Loucy (cell line): ENCODE measurements at regions not wholly inside any gene's neighbourhood (a gene's known extent, or its start where the extent isn't known, plus 50 kb on each side); places are given as distances from the start of the nearest gene placed in this dataset.

Source experiments
- H2AFZ ChIP-seq: fragments of 200-600 bp; sonication (generic); 2 replicates; pipeline ENCODE4 v1.6.0; 2016; ENCODE audit warnings: antibody characterized with exemption, mild to moderate bottlenecking, low read length, moderate library complexity
- H3F3A ChIP-seq: fragments of 200-600 bp; 2 replicates; pipeline ENCODE4 v1.6.0; 2016; ENCODE audit warnings: antibody characterized with exemption, low read depth, mild to moderate bottlenecking
- H3K27me3 ChIP-seq: fragments of 200-600 bp; sonication (generic); 2 replicates; pipeline ENCODE4 v1.6.1; 2014; ENCODE audit warnings: low read length, mild to moderate bottlenecking; ENCODE audit not compliant: insufficient read depth, poor library complexity, severe bottlenecking
- H3K36me3 ChIP-seq: fragments of 200-600 bp; sonication (generic); 2 replicates; pipeline ENCODE4 v1.6.1; 2016; ENCODE audit warnings: low read length; ENCODE audit not compliant: insufficient read depth
- H3K4me1 ChIP-seq: fragments of 200-600 bp; sonication (generic); 2 replicates; pipeline ENCODE4 v1.5.1; 2014; ENCODE audit warnings: low read length, mild to moderate bottlenecking; ENCODE audit not compliant: insufficient read depth, poor library complexity, severe bottlenecking
- H3K4me2 ChIP-seq: fragments of 200-600 bp; sonication (generic); 2 replicates; pipeline ENCODE4 v1.6.0; 2014; ENCODE audit warnings: antibody characterized with exemption, low read length, low read depth, mild to moderate bottlenecking; ENCODE audit not compliant: poor library complexity, severe bottlenecking
- H3K4me3 ChIP-seq: fragments of 200-600 bp; sonication (generic); 2 replicates; pipeline ENCODE4 v1.5.1; 2014; ENCODE audit warnings: low read length, mild to moderate bottlenecking, mixed read lengths; ENCODE audit not compliant: poor library complexity, severe bottlenecking
- H3K79me2 ChIP-seq: fragments of 200-600 bp; sonication (generic); 2 replicates; pipeline ENCODE4 v1.6.1; 2014; ENCODE audit warnings: low read length; ENCODE audit not compliant: insufficient read depth
- H3K9ac ChIP-seq: fragments of 200-600 bp; sonication (generic); 2 replicates; pipeline ENCODE4 v1.6.0; 2014; ENCODE audit warnings: mild to moderate bottlenecking, low read depth, low read length, moderate library complexity; ENCODE audit not compliant: poor library complexity, severe bottlenecking
- H3K9me2 ChIP-seq: fragments of 200-600 bp; sonication (generic); replicated peaks from 2 replicates; pipeline ENCODE4 v1.6.1; 2016; ENCODE audit warnings: low read depth, low read length, mixed read lengths
- H3K9me3 ChIP-seq: fragments of 200-600 bp; sonication (generic); 2 replicates; pipeline ENCODE4 v1.6.1; 2014; ENCODE audit warnings: mild to moderate bottlenecking, antibody characterized with exemption, low read length, low read depth; ENCODE audit not compliant: insufficient read depth
- H4K20me1 ChIP-seq: fragments of 200-600 bp; sonication (generic); 2 replicates; pipeline ENCODE4 v1.6.0; 2014; ENCODE audit warnings: antibody characterized with exemption, low read length, mild to moderate bottlenecking; ENCODE audit not compliant: insufficient read depth, poor library complexity, severe bottlenecking
- EZH2phosphoT487 ChIP-seq: fragments of 200-600 bp; IDR thresholded peaks from 2 replicates; pipeline ENCODE4 v1.6.1; 2018; ENCODE audit warnings: antibody characterized with exemption, mild to moderate bottlenecking, moderate library complexity, borderline replicate concordance
- TF ChIP-seq, protein P1 (sequence below): fragments of 200-600 bp; sonication (generic); conservative IDR thresholded peaks from 2 replicates; pipeline ENCODE4 v1.5.1; 2014; ENCODE audit warnings: mild to moderate bottlenecking, antibody characterized with exemption, low read length

- no peaks in the 10 kb centered on the region for H3F3A ChIP-seq
- TF ChIP-seq EZH2phosphoT487, result no peak
- TF ChIP-seq, protein P1, sequence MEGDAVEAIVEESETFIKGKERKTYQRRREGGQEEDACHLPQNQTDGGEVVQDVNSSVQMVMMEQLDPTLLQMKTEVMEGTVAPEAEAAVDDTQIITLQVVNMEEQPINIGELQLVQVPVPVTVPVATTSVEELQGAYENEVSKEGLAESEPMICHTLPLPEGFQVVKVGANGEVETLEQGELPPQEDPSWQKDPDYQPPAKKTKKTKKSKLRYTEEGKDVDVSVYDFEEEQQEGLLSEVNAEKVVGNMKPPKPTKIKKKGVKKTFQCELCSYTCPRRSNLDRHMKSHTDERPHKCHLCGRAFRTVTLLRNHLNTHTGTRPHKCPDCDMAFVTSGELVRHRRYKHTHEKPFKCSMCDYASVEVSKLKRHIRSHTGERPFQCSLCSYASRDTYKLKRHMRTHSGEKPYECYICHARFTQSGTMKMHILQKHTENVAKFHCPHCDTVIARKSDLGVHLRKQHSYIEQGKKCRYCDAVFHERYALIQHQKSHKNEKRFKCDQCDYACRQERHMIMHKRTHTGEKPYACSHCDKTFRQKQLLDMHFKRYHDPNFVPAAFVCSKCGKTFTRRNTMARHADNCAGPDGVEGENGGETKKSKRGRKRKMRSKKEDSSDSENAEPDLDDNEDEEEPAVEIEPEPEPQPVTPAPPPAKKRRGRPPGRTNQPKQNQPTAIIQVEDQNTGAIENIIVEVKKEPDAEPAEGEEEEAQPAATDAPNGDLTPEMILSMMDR, result peak; percentile 23
- H3K36me3 ChIP-seq, result no peaks in the 10 kb centered on the region
- no peak overlapping the region for H2AFZ ChIP-seq
- no peaks in the 10 kb centered on the region for H3K27me3 ChIP-seq
- H3K4me3 ChIP-seq, result no peak overlapping the region
- H3K4me2 ChIP-seq, result no peak overlapping the region
- no peaks in the 10 kb centered on the region for H4K20me1 ChIP-seq
- H3K9ac ChIP-seq, result no peak overlapping the region
- no peaks in the 10 kb centered on the region; the same call in 1 of the 2 replicates for H3K9me2 ChIP-seq
- no peaks in the 10 kb centered on the region for H3K9me3 ChIP-seq
- H3K79me2 ChIP-seq, result no peaks in the 10 kb centered on the region
- no peaks in the 10 kb centered on the region for H3K4me1 ChIP-seq
Observed at GRCh38 chr12:83954956-83955601, 957.5 kb downstream of the SLC6A15 start.

- no peaks in the 10 kb centered on the region; the same call in 1 of the 2 replicates for H3K9me2 ChIP-seq
- H3K36me3 ChIP-seq, result no peaks in the 10 kb centered on the region
- H3F3A ChIP-seq, result no peaks in the 10 kb centered on the region
- no peak overlapping the region for H2AFZ ChIP-seq
- H3K9ac ChIP-seq, result no peak overlapping the region
- no peaks in the 10 kb centered on the region for H3K4me1 ChIP-seq
- TF ChIP-seq EZH2phosphoT487, result no peak
- TF ChIP-seq, protein P1, result no peak
- no peak overlapping the region for H3K4me2 ChIP-seq
- no peaks in the 10 kb centered on the region for H4K20me1 ChIP-seq
- no peaks in the 10 kb centered on the region for H3K27me3 ChIP-seq
- no peak overlapping the region for H3K4me3 ChIP-seq
- H3K9me3 ChIP-seq, result no peaks in the 10 kb centered on the region
- no peaks in the 10 kb centered on the region for H3K79me2 ChIP-seq
Observed at GRCh38 chr12:83954071-83954789, 958.4 kb downstream of the SLC6A15 start.

- Histone ChIP-seq H3F3A (no peaks in the 10 kb centered on the region), H3K4me3 (no peak overlapping the region), H3K27me3 (no peaks in the 10 kb centered on the region), H3K9me2 (no peaks in the 10 kb centered on the region), H2AFZ (no peak overlapping the region), H3K4me2 (no peak overlapping the region), H3K79me2 (no peaks in the 10 kb centered on the region), H3K9me3 (no peaks in the 10 kb centered on the region), H3K36me3 (no peaks in the 10 kb centered on the region), H3K4me1 (no peaks in the 10 kb centered on the region), H4K20me1 (no peaks in the 10 kb centered on the region), H3K9ac (no peak overlapping the region)
- TF ChIP-seq, protein P1, result no peak
- no peak for TF ChIP-seq EZH2phosphoT487
Observed at GRCh38 chr12:83945871-83946270, 966.7 kb downstream of the SLC6A15 start.
